ENCODE measurements at regions not wholly inside any gene's neighbourhood (a gene's known extent, or its start where the extent isn't known, plus 50 kb on each side); places are given as distances from the start of the nearest gene placed in this dataset.

DNA sequence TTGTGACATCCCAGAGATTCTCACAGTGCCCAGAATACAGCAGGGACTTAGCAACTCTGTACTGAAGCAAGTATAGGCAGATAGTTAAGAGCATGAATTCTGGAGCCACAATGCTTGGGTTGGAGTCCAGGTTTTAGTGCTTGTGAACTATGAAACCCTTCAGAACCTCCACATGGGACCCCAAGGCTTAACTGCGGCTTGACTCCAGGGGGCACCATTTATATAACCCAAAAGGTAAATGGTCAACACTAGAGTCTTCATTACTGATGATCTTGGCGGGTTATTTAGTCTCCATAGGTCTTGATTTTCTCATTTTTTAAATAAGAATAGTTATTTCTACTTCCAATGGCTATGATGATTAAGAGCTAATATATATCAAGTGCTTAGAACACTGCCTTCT is 390.3 kb downstream of the TAF11L14 start:
- TF ChIP-seq EZH2 (IDR thresholded peaks at IDR 0.05; ENCODE audit: insufficient read depth, poor library complexity, severe bottlenecking) (no peak), EZH2phosphoT487 (IDR thresholded peaks at IDR 0.05; ENCODE audit: insufficient read depth, low read depth) (no peak)
